ENCODE measurements at regions not wholly inside any gene's neighbourhood (a gene's known extent, or its start where the extent isn't known, plus 50 kb on each side); places are given as distances from the start of the nearest gene placed in this dataset.

DNA sequence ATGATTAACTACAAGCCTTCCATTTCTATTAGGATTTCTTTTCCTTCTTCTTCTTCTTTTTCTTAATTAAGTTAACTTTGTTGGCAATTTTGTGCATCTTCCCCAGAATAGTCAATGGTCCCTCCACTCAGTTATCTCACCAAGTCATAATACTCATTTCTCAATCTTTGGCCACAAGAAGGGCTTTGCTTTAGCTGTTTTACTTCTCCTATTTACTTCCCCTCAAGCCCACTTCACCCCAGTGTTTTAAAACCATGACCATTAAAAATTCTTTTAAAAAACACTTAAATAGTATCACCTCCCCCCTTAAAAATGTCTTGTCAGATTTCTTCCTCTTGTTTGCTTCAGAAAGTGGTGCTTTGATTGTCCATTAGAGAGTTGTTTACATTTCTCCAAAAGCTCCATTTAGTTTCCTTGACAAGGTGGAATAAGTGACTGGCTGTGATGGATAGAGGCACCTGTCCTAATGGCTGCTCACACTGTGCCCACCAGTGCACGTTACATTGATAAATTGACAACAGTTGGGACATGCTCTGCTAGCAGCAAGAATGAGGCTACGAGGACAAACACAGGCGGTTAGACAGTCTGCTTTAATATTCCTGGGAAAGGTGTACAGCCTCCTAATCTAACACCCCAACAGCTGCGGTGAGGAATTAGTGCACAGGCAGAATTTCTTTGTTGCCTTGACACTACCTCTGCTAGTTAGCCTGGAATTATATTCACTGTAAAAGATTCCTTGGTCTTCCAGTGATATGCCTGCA lies 354.7 kb downstream of the LMO4 start:
- DNase-seq, result peak; percentile 52

GRCh38 chr1:87684194-87684593 lies 355.5 kb downstream of the LMO4 start:
- DNase-seq, result peak; percentile 66

- peak; percentile 75 for DNase-seq
Measured at GRCh38 chr1:87684713-87685205, 356.1 kb downstream of the LMO4 start.

GRCh38 chr1:87685311-87686135 lies 356.8 kb downstream of the LMO4 start:
- DNase-seq, result peak; percentile 14

DNA sequence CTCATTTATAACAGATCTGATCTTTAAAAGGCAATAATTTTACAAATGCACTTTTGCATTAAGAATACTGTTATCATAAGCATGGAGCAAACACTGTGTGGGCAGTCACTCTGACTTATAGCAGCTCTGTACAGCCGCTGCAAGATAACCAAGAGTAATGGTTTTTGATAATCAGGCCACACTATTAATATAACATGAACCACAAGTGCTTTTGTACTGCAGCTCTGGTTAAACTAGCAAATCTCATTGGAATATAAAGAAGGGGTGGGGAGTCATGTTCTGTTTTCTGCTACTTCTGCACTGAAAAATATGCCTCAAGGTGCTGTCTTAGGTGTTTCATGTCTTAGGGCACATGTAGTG lies 357.4 kb downstream of the LMO4 start:
- no peak for DNase-seq

GRCh38 chr1:87686671-87687070 lies 358.0 kb downstream of the LMO4 start:
- no peak for DNase-seq

GRCh38 chr1:87688136-87688535 lies 359.5 kb downstream of the LMO4 start:
- no peak for DNase-seq

DNA sequence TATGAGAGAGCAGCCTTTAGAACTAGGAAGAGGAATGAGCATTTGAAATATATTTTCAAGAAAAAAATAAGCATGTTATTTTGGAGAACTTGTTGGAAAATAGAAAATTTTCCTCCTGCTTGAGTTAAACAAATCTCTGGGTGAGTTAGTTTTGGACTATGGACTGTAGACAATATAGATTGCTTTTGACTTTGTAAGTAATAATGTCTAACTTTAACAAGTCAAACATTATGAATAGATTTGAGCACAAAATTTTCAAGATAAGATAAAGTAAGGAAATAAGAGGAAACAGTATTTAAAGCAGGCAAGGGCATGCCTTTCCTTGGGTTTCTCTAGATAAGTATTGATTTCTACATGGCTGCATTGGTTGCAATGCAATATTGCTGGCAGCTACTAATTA lies 360.8 kb downstream of the LMO4 start:
- DNase-seq, result no peak

DNA sequence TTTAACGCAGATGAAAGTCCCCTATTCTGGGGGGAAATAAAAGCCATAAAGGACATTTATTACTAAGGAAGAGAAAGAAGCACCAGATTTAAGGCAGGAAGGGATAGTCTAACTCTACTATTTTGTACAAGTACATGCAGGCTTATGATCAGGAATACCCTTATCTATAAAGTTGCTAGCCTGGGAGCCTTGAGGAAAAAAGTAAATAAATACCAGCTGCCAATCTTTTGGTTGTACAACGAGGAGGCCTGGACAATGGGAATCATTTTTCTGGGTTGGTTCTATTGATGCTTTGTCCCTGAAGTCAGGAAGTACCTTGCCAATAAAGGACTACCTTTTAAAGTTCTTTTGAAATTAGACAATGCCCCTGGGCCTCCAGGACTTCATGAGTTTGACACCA lies 367.8 kb downstream of the LMO4 start:
- no peak for DNase-seq

DNA sequence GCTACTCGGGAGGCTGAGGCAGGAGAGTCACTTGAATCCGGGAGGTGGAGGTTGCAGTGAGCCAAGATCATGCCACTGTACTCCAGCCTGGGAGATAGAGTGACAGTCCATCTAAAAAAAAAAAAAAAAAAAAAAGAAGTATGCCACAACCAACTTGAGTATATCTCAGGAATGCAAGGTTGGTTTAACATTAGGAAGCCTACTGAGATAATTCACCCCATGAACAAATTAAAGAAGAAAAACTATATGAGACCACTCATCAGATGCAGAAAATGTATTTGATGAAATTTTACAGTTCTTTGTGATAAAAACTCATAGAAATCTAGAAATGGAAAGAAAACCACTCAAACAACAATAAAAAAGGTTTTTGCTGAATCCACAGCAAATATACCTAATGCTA lies 373.8 kb downstream of the LMO4 start:
- DNase-seq, result no peak

- DNase-seq, result no peak
Measured at GRCh38 chr1:87705233-87705632, 376.6 kb downstream of the LMO4 start.

- no peak for DNase-seq
Measured at GRCh38 chr1:87706203-87706602, 377.5 kb downstream of the LMO4 start.

DNA sequence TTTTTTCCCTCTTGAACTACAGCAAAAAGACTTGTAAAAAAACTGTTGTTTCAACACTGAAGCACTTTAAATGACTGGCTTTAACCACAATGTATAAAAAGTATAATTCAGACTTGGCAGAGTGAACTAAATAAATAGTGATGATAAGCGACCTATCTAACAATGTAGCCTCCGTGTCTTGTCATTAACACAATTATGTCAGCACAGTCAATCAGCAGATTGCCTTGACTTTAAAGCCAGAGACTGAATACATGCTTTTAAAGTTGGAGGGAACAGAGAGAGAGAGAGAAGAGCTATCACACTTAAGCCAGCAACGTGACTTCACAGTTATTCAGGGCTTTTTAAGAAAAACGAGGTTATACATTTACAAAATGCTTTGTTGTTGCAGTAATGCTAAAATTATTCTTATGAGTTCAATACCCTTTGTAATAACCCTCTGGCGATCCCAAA lies 378.1 kb downstream of the LMO4 start:
- DNase-seq, result no peak

- DNase-seq, result no peak
Measured at GRCh38 chr1:87707411-87707810, 378.7 kb downstream of the LMO4 start.

- DNase-seq, result no peak
Measured at GRCh38 chr1:87712261-87713010, 383.8 kb downstream of the LMO4 start.

DNA sequence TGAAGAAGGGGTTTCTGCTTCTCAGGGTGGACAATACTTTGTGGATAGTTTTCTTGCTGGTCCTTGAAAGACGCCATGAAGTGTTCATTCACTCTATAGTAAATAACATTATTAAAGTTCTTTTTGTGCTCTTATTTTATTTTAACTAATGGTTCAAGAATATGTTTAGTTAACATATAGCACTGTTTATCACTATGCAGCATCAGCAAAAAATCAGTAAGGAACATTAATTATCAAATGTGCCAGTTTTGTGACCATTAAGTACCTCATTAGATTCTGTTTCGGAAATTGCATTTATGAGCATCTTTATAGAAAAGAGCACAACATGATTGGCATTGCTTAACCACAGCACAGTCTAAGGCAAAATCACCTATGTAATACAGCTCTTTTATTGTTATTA lies 385.6 kb downstream of the LMO4 start:
- DNase-seq, result no peak

DNA sequence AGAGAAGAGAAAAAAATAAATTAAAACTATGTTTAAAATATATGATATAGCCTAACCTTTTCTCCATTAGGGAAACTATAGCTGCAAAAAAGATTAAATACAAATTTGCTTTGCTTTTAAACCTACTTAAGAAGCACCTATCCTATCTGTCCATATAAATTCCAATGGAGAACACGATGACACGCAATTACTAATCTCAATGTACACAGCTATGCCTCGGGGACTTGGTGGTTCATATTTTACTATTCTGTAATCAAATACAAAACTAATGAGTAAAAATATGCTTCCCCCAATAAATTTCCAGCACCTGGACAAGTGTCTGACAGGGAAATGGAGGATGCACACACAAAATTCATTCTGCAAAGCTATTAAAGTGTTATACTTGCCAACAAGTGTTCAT lies 386.4 kb downstream of the LMO4 start:
- no peak for DNase-seq

- DNase-seq, result no peak
Measured at GRCh38 chr1:87715471-87715870, 386.8 kb downstream of the LMO4 start.

DNA sequence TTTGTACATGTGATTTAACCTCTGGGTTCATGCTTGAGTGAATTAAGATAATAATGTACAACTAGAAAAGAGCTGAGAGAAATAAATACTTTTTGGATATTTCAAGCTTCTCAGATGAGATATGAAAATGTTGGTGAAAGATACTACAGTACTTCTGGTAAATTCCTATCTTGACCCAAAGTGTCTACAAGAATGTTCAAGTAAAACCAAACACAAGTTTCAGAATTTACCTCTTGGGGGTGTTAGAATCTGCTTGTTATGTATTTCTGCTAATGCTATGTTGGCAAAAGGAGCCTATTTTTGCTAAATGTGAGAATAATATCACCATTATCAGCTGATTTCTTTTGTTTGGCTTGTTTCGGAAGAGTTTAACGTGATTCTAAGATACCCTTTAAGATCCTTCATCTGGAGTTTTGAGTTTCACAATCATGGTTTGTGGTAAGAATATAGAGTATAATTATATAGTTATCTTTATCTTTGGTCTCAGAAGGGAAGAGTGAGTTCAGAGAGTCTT lies 388.5 kb downstream of the LMO4 start:
- DNase-seq, result no peak

DNA sequence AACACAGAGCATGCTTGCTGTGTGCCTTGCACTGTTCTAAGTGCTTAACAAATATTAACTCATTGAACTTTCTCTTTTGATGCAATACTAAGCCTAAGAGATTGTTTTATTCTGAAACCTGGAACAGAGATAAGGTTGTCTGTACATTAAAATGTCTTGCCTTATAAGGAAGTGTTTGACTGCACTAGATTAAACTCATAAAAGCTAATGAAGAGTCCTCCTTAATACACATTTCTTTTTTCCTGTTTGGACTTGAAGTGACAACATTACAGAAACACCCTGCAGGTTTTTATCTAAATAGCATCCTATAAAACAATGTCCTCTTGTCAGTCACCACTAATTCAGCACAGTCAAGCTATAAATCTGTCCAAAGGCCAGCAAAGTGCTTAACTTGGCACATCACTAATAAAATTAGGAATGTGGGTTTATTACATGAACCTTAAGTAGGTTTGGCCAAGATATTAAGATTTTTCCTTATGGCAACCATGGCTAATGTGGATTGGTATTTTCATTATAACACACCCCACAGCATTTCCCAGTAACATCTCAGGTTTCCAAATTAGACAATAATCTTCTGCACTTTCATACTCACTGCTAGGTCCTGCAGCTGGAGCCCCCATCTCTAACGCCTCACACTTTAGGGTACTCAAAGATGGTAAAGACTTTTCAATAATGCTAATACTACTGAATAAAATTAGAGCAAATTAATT lies 389.7 kb downstream of the LMO4 start:
- DNase-seq, result no peak

DNA sequence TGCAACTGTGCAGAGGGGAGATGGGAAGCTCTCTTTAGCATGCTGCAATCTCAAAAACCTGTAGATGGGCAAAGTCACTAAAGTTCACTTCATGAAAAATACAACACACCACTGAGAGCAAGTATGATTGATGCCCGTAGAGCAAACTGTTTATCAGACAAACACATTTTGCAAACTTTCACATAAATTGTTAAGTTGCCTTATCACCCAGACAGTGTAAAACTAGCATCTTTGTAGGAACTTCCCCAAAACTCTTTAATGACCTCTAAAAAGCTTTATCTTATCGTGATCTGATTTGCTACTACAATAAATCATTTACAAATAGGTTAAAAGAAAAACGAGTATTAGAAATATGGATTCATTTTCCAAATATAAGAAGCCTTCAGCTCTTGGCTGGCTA lies 391.0 kb downstream of the LMO4 start:
- no peak for DNase-seq

DNA sequence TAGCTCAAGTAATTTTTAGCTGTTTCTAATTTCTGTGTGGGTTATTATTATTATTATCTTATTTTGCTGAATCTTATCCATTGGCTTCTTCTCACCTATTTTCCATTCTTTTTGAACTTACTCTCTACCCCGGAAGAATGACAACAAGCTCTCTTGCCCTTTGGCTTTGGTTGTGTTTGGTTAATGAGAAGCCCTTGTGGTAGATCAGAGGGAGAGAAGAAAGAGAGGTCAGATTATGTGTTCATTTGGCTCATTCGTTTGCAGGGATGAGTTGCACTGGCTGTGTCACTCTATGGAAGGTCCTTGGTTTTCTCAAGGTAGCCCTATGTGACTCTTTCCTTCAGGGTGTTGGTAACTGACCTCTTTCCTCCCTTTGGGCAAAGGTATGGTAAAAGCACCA lies 391.9 kb downstream of the LMO4 start:
- no peak for DNase-seq

All from tongue (tissue), 1 donor.